ENCODE measurements at regions not wholly inside any gene's neighbourhood (a gene's known extent, or its start where the extent isn't known, plus 50 kb on each side); places are given as distances from the start of the nearest gene placed in this dataset.

- no peak for ATAC-seq (ENCODE audit: low read depth)
- DNase-seq (ENCODE audit: low spot score): no peak
- Histone ChIP-seq H3K4me3 (ENCODE audit: severe bottlenecking) (no peak overlapping the region), H3K27me3 (ENCODE audit: insufficient read depth, poor library complexity, severe bottlenecking) (no peaks in the 10 kb centered on the region), H3K36me3 (ENCODE audit: low read depth) (no peaks in the 10 kb centered on the region), H3K4me1 (ENCODE audit: insufficient read depth, poor library complexity, severe bottlenecking) (no peaks in the 10 kb centered on the region), H3K9me3 (ENCODE audit: severe bottlenecking) (no peaks in the 10 kb centered on the region), H3K27ac (ENCODE audit: poor library complexity, severe bottlenecking) (no peak overlapping the region)
- TF ChIP-seq, protein P1, sequence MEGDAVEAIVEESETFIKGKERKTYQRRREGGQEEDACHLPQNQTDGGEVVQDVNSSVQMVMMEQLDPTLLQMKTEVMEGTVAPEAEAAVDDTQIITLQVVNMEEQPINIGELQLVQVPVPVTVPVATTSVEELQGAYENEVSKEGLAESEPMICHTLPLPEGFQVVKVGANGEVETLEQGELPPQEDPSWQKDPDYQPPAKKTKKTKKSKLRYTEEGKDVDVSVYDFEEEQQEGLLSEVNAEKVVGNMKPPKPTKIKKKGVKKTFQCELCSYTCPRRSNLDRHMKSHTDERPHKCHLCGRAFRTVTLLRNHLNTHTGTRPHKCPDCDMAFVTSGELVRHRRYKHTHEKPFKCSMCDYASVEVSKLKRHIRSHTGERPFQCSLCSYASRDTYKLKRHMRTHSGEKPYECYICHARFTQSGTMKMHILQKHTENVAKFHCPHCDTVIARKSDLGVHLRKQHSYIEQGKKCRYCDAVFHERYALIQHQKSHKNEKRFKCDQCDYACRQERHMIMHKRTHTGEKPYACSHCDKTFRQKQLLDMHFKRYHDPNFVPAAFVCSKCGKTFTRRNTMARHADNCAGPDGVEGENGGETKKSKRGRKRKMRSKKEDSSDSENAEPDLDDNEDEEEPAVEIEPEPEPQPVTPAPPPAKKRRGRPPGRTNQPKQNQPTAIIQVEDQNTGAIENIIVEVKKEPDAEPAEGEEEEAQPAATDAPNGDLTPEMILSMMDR (IDR thresholded peaks at IDR 0.05; ENCODE audit: poor library complexity, severe bottlenecking): no peak
These were observed 498.5 kb downstream of the EIPR1 start for GRCh38 chr2:2879071-2879470.

DNA sequence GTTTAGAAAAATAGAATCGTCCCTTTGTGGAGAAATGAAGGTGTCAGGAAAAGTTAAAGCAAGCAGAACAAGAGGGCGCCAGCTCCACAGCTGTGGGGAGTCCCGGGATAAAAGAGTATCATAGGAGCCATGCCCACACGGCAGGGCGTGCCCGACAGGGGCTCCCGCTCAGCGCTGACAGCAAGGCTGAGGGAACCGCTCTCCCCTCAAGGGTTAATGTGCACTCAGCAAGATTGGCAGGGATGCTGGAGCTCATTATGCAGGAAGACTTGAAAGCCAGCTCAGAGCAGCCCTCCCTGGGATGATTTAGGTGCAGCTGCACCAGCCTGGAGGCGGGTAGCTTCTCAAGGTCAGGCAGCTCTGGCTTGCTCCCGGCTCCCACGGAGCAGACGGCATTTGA is 500.2 kb downstream of the EIPR1 start:
- no peaks in the 10 kb centered on the region for H3K4me1 ChIP-seq (ENCODE audit: insufficient read depth, poor library complexity, severe bottlenecking)
- DNase-seq (ENCODE audit: low spot score): no peak
- no peaks in the 10 kb centered on the region for H3K36me3 ChIP-seq (ENCODE audit: low read depth)
- no peaks in the 10 kb centered on the region for H3K9me3 ChIP-seq (ENCODE audit: severe bottlenecking)
- TF ChIP-seq, protein P1 (IDR thresholded peaks at IDR 0.05; ENCODE audit: poor library complexity, severe bottlenecking): no peak
- H3K4me3 ChIP-seq (ENCODE audit: severe bottlenecking): no peak overlapping the region
- no peak for ATAC-seq (ENCODE audit: low read depth)
- H3K27ac ChIP-seq (ENCODE audit: poor library complexity, severe bottlenecking): no peak overlapping the region
- H3K27me3 ChIP-seq (ENCODE audit: insufficient read depth, poor library complexity, severe bottlenecking): no peaks in the 10 kb centered on the region

GRCh38 chr2:2876331-2877221 is 501.0 kb downstream of the EIPR1 start:
- Histone ChIP-seq H3K9me3 (ENCODE audit: severe bottlenecking) (no peaks in the 10 kb centered on the region), H3K27ac (ENCODE audit: poor library complexity, severe bottlenecking) (no peak overlapping the region), H3K36me3 (ENCODE audit: low read depth) (no peaks in the 10 kb centered on the region), H3K4me1 (ENCODE audit: insufficient read depth, poor library complexity, severe bottlenecking) (no peaks in the 10 kb centered on the region), H3K27me3 (ENCODE audit: insufficient read depth, poor library complexity, severe bottlenecking) (no peaks in the 10 kb centered on the region), H3K4me3 (ENCODE audit: severe bottlenecking) (no peak overlapping the region)
- TF ChIP-seq, protein P1 (IDR thresholded peaks at IDR 0.05; ENCODE audit: poor library complexity, severe bottlenecking): no peak
- ATAC-seq (ENCODE audit: low read depth): no peak
- DNase-seq (ENCODE audit: low spot score): no peak

GRCh38 chr2:2875831-2876230 is 501.8 kb downstream of the EIPR1 start:
- Histone ChIP-seq H3K4me3 (ENCODE audit: severe bottlenecking) (no peak overlapping the region), H3K27me3 (ENCODE audit: insufficient read depth, poor library complexity, severe bottlenecking) (no peaks in the 10 kb centered on the region), H3K36me3 (ENCODE audit: low read depth) (no peaks in the 10 kb centered on the region), H3K4me1 (ENCODE audit: insufficient read depth, poor library complexity, severe bottlenecking) (no peaks in the 10 kb centered on the region), H3K27ac (ENCODE audit: poor library complexity, severe bottlenecking) (no peak overlapping the region), H3K9me3 (ENCODE audit: severe bottlenecking) (no peaks in the 10 kb centered on the region)
- no peak for DNase-seq (ENCODE audit: low spot score)
- no peak for ATAC-seq (ENCODE audit: low read depth)
- TF ChIP-seq, protein P1 (IDR thresholded peaks at IDR 0.05; ENCODE audit: poor library complexity, severe bottlenecking): no peak

- no peak for ATAC-seq (ENCODE audit: low read depth)
- H3K9me3 ChIP-seq (ENCODE audit: severe bottlenecking): no peaks in the 10 kb centered on the region
- no peaks in the 10 kb centered on the region for H3K36me3 ChIP-seq (ENCODE audit: low read depth)
- H3K27ac ChIP-seq (ENCODE audit: poor library complexity, severe bottlenecking): no peak overlapping the region
- DNase-seq (ENCODE audit: low spot score): no peak
- H3K27me3 ChIP-seq (ENCODE audit: insufficient read depth, poor library complexity, severe bottlenecking): no peaks in the 10 kb centered on the region
- TF ChIP-seq, protein P1 (IDR thresholded peaks at IDR 0.05; ENCODE audit: poor library complexity, severe bottlenecking): no peak
- no peaks in the 10 kb centered on the region for H3K4me1 ChIP-seq (ENCODE audit: insufficient read depth, poor library complexity, severe bottlenecking)
- H3K4me3 ChIP-seq (ENCODE audit: severe bottlenecking): no peak overlapping the region
These were observed 502.3 kb downstream of the EIPR1 start for GRCh38 chr2:2875296-2875695.

Measured in RWPE2 (cell line).